C4-2B (cell line): ENCODE measurements at regions not wholly inside any gene's neighbourhood (a gene's known extent, or its start where the extent isn't known, plus 50 kb on each side); places are given as distances from the start of the nearest gene placed in this dataset.

Experiments
- H3K27ac ChIP-seq: fragments of 450-650 bp; 2 replicates; pipeline ENCODE4 v1.5.1; 2017
- ZFX ChIP-seq: fragments of 450-650 bp; IDR thresholded peaks from 2 replicates; pipeline ENCODE4 v1.6.1; 2017
- TF ChIP-seq, protein P1 (sequence below): fragments of 450-650 bp; conservative IDR thresholded peaks from 2 replicates; pipeline ENCODE4 v1.5.1; 2017; ENCODE audit warnings: mild to moderate bottlenecking

DNA sequence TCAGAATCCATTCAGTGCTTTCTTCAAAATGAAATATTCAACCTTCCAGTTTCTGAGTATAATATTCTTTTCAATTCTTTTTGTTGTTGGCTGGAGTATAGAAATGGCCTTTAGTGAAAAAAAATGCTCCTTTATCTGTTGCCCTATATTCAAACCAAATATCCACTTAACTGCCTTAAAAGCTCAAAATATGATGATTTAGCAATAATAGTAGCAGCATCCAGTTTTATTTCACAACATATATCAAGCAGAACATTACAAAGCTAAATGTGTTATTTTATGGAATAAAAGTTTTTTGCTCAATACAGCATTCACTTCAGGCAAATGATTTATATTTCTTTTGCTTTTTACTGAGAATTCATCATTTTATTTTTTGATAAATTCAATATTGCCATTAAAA, 322.4 kb upstream of the EYS start:
- no peak overlapping the region for H3K27ac ChIP-seq
- TF ChIP-seq, protein P1, sequence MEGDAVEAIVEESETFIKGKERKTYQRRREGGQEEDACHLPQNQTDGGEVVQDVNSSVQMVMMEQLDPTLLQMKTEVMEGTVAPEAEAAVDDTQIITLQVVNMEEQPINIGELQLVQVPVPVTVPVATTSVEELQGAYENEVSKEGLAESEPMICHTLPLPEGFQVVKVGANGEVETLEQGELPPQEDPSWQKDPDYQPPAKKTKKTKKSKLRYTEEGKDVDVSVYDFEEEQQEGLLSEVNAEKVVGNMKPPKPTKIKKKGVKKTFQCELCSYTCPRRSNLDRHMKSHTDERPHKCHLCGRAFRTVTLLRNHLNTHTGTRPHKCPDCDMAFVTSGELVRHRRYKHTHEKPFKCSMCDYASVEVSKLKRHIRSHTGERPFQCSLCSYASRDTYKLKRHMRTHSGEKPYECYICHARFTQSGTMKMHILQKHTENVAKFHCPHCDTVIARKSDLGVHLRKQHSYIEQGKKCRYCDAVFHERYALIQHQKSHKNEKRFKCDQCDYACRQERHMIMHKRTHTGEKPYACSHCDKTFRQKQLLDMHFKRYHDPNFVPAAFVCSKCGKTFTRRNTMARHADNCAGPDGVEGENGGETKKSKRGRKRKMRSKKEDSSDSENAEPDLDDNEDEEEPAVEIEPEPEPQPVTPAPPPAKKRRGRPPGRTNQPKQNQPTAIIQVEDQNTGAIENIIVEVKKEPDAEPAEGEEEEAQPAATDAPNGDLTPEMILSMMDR: no peak

DNA sequence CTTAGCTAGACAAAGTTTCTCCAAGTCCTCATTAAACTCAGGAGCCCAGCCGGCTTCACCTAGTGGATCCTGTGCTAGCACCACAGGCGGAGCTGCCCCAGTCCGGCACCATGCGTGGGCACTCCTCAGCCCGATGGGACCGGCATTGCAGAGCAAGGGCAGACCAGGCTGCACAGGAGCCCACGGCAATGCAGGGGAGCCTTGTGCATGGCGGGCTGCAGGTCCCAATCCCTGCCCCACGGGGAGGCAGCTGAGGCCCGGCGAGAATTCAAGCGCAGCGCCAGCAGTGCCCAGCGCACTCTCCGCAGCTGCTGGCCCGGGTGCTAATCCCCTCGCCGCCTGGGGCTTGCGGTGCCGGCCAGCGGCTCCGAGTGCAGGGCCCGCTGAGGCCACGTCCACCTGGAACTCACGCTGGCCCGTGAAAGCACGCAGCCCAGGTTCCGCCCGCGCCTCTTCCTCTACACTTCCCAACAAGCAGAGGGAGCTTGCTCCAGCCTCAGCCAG, 292.3 kb upstream of the EYS start:
- H3K27ac ChIP-seq: no peak overlapping the region
- TF ChIP-seq, protein P1: no peak
- no peak for TF ChIP-seq ZFX

DNA sequence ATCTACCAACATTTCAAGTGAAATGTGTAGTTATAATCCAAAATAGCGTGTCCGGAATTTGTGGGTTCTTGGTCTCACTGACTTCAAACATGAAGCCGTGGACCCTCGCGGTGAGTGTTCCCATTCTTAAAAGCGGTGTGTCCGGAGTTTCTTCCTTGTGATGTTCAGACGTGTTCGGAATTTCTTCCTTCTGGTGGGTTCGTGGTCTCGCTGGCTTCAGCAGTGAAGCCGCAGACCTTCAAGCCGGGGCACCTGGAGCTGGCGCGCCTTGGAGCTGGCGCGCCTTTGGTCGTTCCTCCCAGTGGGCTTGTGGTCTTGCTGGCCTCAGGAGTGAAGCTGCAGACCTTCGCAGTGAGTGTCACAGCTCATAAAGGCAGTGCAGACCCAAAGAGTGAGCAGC, 291.5 kb upstream of the EYS start:
- no peak overlapping the region for H3K27ac ChIP-seq
- TF ChIP-seq, protein P1: no peak
- no peak for TF ChIP-seq ZFX

DNA sequence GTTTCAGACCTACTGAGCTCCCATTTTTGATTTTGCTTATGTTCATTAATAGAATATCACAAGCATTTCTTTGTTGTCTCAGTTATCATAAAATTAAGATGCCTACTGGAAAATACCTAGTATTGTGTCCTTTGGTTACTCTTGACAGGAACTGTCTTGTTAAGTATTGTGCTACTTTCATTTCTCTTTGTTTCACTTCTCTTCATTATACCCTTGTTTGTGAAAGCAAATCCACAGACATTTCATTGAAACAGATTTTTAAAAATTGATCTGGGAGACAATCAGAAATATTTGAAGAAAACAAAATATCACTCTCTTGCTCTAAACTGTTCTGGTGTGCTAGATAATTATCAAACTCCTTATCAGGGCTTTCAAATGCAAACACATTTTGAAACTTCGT, 290.5 kb upstream of the EYS start:
- TF ChIP-seq ZFX: no peak
- TF ChIP-seq, protein P1: no peak
- H3K27ac ChIP-seq: no peak overlapping the region

DNA sequence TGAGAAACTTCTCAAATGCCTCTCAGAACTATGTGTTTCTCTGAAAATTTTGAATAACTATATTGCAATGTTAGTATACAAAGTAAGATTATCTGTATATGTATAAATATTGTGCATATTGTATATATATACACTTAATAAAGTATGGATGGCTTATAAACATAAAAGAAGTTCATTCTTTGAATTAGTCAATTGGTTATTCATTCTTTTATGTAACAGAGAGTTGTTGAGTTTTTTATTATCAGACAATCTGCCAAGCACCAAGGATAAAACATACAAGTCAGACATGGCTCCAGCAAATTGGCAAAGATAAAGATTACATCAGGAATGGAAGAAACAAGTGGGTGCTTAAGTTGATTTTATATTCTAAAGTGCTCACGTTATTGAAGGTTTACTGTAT, 289.1 kb upstream of the EYS start:
- H3K27ac ChIP-seq: no peak overlapping the region
- TF ChIP-seq ZFX: no peak
- TF ChIP-seq, protein P1: no peak

DNA sequence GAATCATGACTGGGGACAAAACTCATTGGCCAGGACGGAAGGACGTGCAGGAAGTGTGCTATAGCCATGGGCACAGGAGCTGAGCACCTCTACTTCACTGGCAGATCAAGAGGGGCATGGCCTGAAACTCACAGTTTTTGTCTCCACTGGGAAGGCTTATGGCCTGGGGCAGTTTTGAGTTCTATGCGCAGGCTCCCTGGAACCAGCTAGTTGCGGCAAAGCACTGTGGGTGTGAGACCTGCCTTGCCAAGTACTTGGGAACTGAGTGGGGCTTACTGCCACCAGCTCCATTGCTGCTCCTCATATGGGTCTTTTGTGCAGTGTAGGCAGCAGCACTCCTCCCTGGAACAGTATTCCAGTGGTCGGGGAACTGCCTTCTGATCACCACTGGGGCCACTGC, 282.6 kb upstream of the EYS start:
- TF ChIP-seq, protein P1: no peak
- TF ChIP-seq ZFX: no peak
- H3K27ac ChIP-seq: no peak overlapping the region

DNA sequence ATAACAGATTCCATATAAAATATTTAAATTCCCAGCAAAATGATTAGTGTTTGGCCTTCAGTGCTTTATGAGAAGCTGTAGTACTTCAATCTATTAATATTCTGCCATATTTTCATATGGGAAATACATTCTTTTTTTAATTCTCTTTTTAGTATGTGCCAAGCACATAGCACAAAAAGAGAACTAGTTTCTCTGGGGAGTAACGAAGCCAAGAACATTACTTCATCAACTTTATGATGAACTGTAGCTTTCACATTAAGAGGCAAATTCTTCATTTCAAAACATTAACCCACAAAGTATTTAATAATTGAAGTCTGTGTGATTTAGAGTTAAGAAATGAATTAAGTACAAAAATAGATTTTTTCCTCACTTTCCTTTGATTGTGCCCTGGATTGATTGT, 281.0 kb upstream of the EYS start:
- H3K27ac ChIP-seq: no peak overlapping the region
- TF ChIP-seq ZFX: no peak
- TF ChIP-seq, protein P1: no peak
